ENCODE measurements at regions not wholly inside any gene's neighbourhood (a gene's known extent, or its start where the extent isn't known, plus 50 kb on each side); places are given as distances from the start of the nearest gene placed in this dataset.

GRCh38 chr3:168574455-168575158 is 478.9 kb upstream of the GOLIM4 start:
- no peak for TF ChIP-seq CTCF (IDR thresholded peaks at IDR 0.05; ENCODE audit: control insufficient read depth, extremely low read depth, insufficient read depth)
- H3K4me3 ChIP-seq (ENCODE audit: low read depth, low read length): no peak overlapping the region
- DNase-seq (ENCODE audit: low read depth): no peak

- H3K4me3 ChIP-seq (ENCODE audit: low read depth, low read length): no peak overlapping the region
- no peak for DNase-seq (ENCODE audit: low read depth)
- no peak for TF ChIP-seq CTCF (IDR thresholded peaks at IDR 0.05; ENCODE audit: control insufficient read depth, extremely low read depth, insufficient read depth)
Measured at GRCh38 chr3:168570404-168571155, 474.9 kb upstream of the GOLIM4 start.

- no peak for TF ChIP-seq CTCF (IDR thresholded peaks at IDR 0.05; ENCODE audit: control insufficient read depth, extremely low read depth, insufficient read depth)
- H3K4me3 ChIP-seq (ENCODE audit: low read depth, low read length): no peak overlapping the region
- no peak for DNase-seq (ENCODE audit: low read depth)
Measured at GRCh38 chr3:168558728-168559411, 463.1 kb upstream of the GOLIM4 start.

- no peak for DNase-seq (ENCODE audit: low read depth)
- no peak overlapping the region for H3K4me3 ChIP-seq (ENCODE audit: low read depth, low read length)
Measured at GRCh38 chr3:168552251-168552650, 456.5 kb upstream of the GOLIM4 start.

GRCh38 chr3:168548719-168549118 is 453.0 kb upstream of the GOLIM4 start:
- no peak for TF ChIP-seq CTCF (IDR thresholded peaks at IDR 0.05; ENCODE audit: control insufficient read depth, extremely low read depth, insufficient read depth)
- DNase-seq (ENCODE audit: low read depth): no peak
- H3K4me3 ChIP-seq (ENCODE audit: low read depth, low read length): no peak overlapping the region

More at GRCh38 chr3:168552251-168552650, 456.5 kb upstream of the GOLIM4 start:
- TF ChIP-seq CTCF (IDR thresholded peaks at IDR 0.05; ENCODE audit: control insufficient read depth, extremely low read depth, insufficient read depth): no peak

- no peak for DNase-seq (ENCODE audit: low read depth)
- TF ChIP-seq CTCF (IDR thresholded peaks at IDR 0.05; ENCODE audit: control insufficient read depth, extremely low read depth, insufficient read depth): no peak
Measured at GRCh38 chr3:168546707-168547106, 451.0 kb upstream of the GOLIM4 start.

More at GRCh38 chr3:168546707-168547106, 451.0 kb upstream of the GOLIM4 start:
- H3K4me3 ChIP-seq (ENCODE audit: low read depth, low read length): no peak overlapping the region
